ENCODE measurements at regions not wholly inside any gene's neighbourhood (a gene's known extent, or its start where the extent isn't known, plus 50 kb on each side); places are given as distances from the start of the nearest gene placed in this dataset.

- Mint-ChIP-seq H3K9me3 (peaks cover 0 to 33% (median 12%) of the 10 kb centered on the region in 6 donors), H3K27me3 (ENCODE audit: low read depth in 3 of 3) (peaks cover 0 to 3% (median 0%) of the 10 kb centered on the region in 3 donors), H3K4me1 (no peaks in the 10 kb centered on the region), H3K4me3 (no peak overlapping the region), H3K27ac (no peak overlapping the region), H3K36me3 (no peaks in the 10 kb centered on the region)
- DNase-seq: no peak
Measured at GRCh38 chr2:138950486-138950885, 170.3 kb upstream of the NXPH2 start.

- Mint-ChIP-seq H3K27me3 (ENCODE audit: low read depth in 3 of 3) (peaks cover 0 to 3% (median 0%) of the 10 kb centered on the region in 3 donors), H3K4me3 (no peak overlapping the region), H3K27ac (no peak overlapping the region), H3K9me3 (peaks cover 3 to 37% (median 10%) of the 10 kb centered on the region in 6 donors), H3K36me3 (no peaks in the 10 kb centered on the region), H3K4me1 (no peaks in the 10 kb centered on the region)
- DNase-seq: no peak
Measured at GRCh38 chr2:138949517-138949916, 169.3 kb upstream of the NXPH2 start.

- H3K4me1 Mint-ChIP-seq: no peaks in the 10 kb centered on the region
- no peak for DNase-seq
- H3K27me3 Mint-ChIP-seq (ENCODE audit: low read depth in 3 of 3): no peaks in the 10 kb centered on the region
- H3K36me3 Mint-ChIP-seq: no peaks in the 10 kb centered on the region
- no peak overlapping the region for H3K4me3 Mint-ChIP-seq
- peaks cover 4 to 34% (median 13%) of the 10 kb centered on the region in 6 donors for H3K9me3 Mint-ChIP-seq
- no peak overlapping the region for H3K27ac Mint-ChIP-seq
Measured at GRCh38 chr2:138948070-138948539, 167.9 kb upstream of the NXPH2 start.

GRCh38 chr2:138943470-138943869 is 163.3 kb upstream of the NXPH2 start:
- no peaks in the 10 kb centered on the region for H3K36me3 Mint-ChIP-seq
- H3K9me3 Mint-ChIP-seq: peaks cover 11 to 35% (median 17%) of the 10 kb centered on the region in 6 donors
- no peaks in the 10 kb centered on the region for H3K27me3 Mint-ChIP-seq (ENCODE audit: low read depth in 3 of 3)
- no peaks in the 10 kb centered on the region for H3K4me1 Mint-ChIP-seq
- no peak overlapping the region for H3K4me3 Mint-ChIP-seq
- DNase-seq: no peak
- no peak overlapping the region for H3K27ac Mint-ChIP-seq

- Mint-ChIP-seq H3K36me3 (no peaks in the 10 kb centered on the region), H3K27ac (no peak overlapping the region), H3K27me3 (ENCODE audit: low read depth in 3 of 3) (peaks cover 0 to 4% (median 0%) of the 10 kb centered on the region in 3 donors), H3K4me3 (no peak overlapping the region), H3K9me3 (peaks cover 12 to 40% (median 19%) of the 10 kb centered on the region in 6 donors), H3K4me1 (no peaks in the 10 kb centered on the region)
- DNase-seq: no peak
Measured at GRCh38 chr2:138942466-138942865, 162.3 kb upstream of the NXPH2 start.

GRCh38 chr2:138931284-138932256 is 151.4 kb upstream of the NXPH2 start:
- no peak for DNase-seq
- Mint-ChIP-seq H3K4me3 (no peak overlapping the region), H3K4me1 (no peaks in the 10 kb centered on the region), H3K27me3 (ENCODE audit: low read depth in 3 of 3) (peaks cover 0 to 1% (median 0%) of the 10 kb centered on the region in 3 donors), H3K27ac (no peak overlapping the region), H3K36me3 (no peaks in the 10 kb centered on the region), H3K9me3 (peaks cover 8 to 26% (median 11%) of the 10 kb centered on the region in 6 donors)

- Mint-ChIP-seq H3K9me3 (peaks cover 8 to 28% (median 10%) of the 10 kb centered on the region in 6 donors), H3K4me3 (no peak overlapping the region), H3K4me1 (no peaks in the 10 kb centered on the region), H3K27me3 (ENCODE audit: low read depth in 3 of 3) (peaks cover 0 to 1% (median 0%) of the 10 kb centered on the region in 3 donors), H3K27ac (no peak overlapping the region), H3K36me3 (no peaks in the 10 kb centered on the region)
- DNase-seq: no peak
Measured at GRCh38 chr2:138930571-138930970, 150.4 kb upstream of the NXPH2 start.

GRCh38 chr2:138928374-138929021 is 148.3 kb upstream of the NXPH2 start:
- H3K9me3 Mint-ChIP-seq: peaks cover 6 to 25% (median 10%) of the 10 kb centered on the region in 6 donors
- no peaks in the 10 kb centered on the region for H3K36me3 Mint-ChIP-seq
- no peaks in the 10 kb centered on the region for H3K4me1 Mint-ChIP-seq
- no peak overlapping the region for H3K4me3 Mint-ChIP-seq
- H3K27ac Mint-ChIP-seq: no peak overlapping the region
- DNase-seq: no peak
- peaks cover 0 to 3% (median 0%) of the 10 kb centered on the region in 3 donors for H3K27me3 Mint-ChIP-seq (ENCODE audit: low read depth in 3 of 3)

GRCh38 chr2:138922973-138923563 is 142.9 kb upstream of the NXPH2 start:
- H3K27me3 Mint-ChIP-seq (ENCODE audit: low read depth in 3 of 3): peaks cover 0 to 2% (median 0%) of the 10 kb centered on the region in 3 donors
- no peaks in the 10 kb centered on the region for H3K36me3 Mint-ChIP-seq
- no peak overlapping the region for H3K27ac Mint-ChIP-seq
- H3K4me3 Mint-ChIP-seq: no peak overlapping the region
- H3K9me3 Mint-ChIP-seq: peaks cover 0 to 7% (median 1%) of the 10 kb centered on the region in 6 donors
- no peaks in the 10 kb centered on the region for H3K4me1 Mint-ChIP-seq
- DNase-seq: no peak

GRCh38 chr2:138919120-138919747 is 139.0 kb upstream of the NXPH2 start:
- no peaks in the 10 kb centered on the region for H3K36me3 Mint-ChIP-seq
- H3K4me3 Mint-ChIP-seq: no peak overlapping the region
- DNase-seq: no peak
- no peaks in the 10 kb centered on the region for H3K27me3 Mint-ChIP-seq (ENCODE audit: low read depth in 3 of 3)
- peaks cover 0 to 8% (median 5%) of the 10 kb centered on the region in 6 donors for H3K9me3 Mint-ChIP-seq
- no peaks in the 10 kb centered on the region for H3K4me1 Mint-ChIP-seq
- H3K27ac Mint-ChIP-seq: no peak overlapping the region

GRCh38 chr2:138910427-138910826 is 130.2 kb upstream of the NXPH2 start:
- DNase-seq: no peak
- H3K27ac Mint-ChIP-seq: no peak overlapping the region
- H3K4me3 Mint-ChIP-seq: no peak overlapping the region
- no peaks in the 10 kb centered on the region for H3K27me3 Mint-ChIP-seq (ENCODE audit: low read depth in 3 of 3)
- H3K4me1 Mint-ChIP-seq: no peaks in the 10 kb centered on the region
- H3K9me3 Mint-ChIP-seq: peaks cover 6 to 28% (median 21%) of the 10 kb centered on the region in 6 donors
- no peaks in the 10 kb centered on the region for H3K36me3 Mint-ChIP-seq

GRCh38 chr2:138906549-138906948 is 126.4 kb upstream of the NXPH2 start:
- no peaks in the 10 kb centered on the region for H3K27me3 Mint-ChIP-seq (ENCODE audit: low read depth in 3 of 3)
- no peak overlapping the region for H3K27ac Mint-ChIP-seq
- no peaks in the 10 kb centered on the region for H3K4me1 Mint-ChIP-seq
- H3K4me3 Mint-ChIP-seq: no peak overlapping the region
- H3K36me3 Mint-ChIP-seq: no peaks in the 10 kb centered on the region
- H3K9me3 Mint-ChIP-seq: peaks cover 6 to 19% (median 11%) of the 10 kb centered on the region in 6 donors
- no peak for DNase-seq

GRCh38 chr2:138902239-138902871 is 122.2 kb upstream of the NXPH2 start:
- H3K27ac Mint-ChIP-seq: no peak overlapping the region

More at GRCh38 chr2:138902239-138902871, 122.2 kb upstream of the NXPH2 start:
- Mint-ChIP-seq H3K27me3 (ENCODE audit: low read depth in 3 of 3) (no peaks in the 10 kb centered on the region), H3K4me1 (no peaks in the 10 kb centered on the region), H3K4me3 (no peak overlapping the region), H3K9me3 (peaks cover 2 to 15% (median 8%) of the 10 kb centered on the region in 6 donors), H3K36me3 (no peaks in the 10 kb centered on the region)
- no peak for DNase-seq

Measured in immature natural killer cell (primary cell).